ENCODE measurements at regions not wholly inside any gene's neighbourhood (a gene's known extent, or its start where the extent isn't known, plus 50 kb on each side); places are given as distances from the start of the nearest gene placed in this dataset.

DNA sequence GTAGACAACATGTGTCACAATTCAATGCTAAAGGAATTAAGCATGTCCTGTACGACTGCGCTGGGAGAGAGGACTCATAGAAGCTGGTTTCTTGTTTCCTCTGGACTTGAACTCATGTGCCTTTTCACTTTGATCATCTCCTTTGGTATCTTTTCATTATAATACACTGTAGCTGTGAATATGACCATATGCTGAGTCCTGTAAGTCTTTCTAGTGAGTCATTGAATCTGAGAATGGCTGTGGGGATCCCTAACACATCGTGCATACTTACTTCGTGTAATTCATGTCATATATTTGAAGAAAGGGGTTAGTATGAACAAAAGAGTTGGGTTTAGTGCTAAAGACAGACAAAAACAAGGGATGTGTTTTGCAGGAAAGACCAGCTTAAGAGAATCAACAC lies 148.1 kb upstream of the RUNX1 start:
- TF ChIP-seq, protein P1, sequence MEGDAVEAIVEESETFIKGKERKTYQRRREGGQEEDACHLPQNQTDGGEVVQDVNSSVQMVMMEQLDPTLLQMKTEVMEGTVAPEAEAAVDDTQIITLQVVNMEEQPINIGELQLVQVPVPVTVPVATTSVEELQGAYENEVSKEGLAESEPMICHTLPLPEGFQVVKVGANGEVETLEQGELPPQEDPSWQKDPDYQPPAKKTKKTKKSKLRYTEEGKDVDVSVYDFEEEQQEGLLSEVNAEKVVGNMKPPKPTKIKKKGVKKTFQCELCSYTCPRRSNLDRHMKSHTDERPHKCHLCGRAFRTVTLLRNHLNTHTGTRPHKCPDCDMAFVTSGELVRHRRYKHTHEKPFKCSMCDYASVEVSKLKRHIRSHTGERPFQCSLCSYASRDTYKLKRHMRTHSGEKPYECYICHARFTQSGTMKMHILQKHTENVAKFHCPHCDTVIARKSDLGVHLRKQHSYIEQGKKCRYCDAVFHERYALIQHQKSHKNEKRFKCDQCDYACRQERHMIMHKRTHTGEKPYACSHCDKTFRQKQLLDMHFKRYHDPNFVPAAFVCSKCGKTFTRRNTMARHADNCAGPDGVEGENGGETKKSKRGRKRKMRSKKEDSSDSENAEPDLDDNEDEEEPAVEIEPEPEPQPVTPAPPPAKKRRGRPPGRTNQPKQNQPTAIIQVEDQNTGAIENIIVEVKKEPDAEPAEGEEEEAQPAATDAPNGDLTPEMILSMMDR (IDR thresholded peaks at IDR 0.05; ENCODE audit: partially characterized antibody, unreplicated experiment), result no peak
- Mint-ChIP-seq H3K27me3 (ENCODE audit: unreplicated experiment) (no peaks in the 10 kb centered on the region), H3K36me3 (ENCODE audit: unreplicated experiment) (no peaks in the 10 kb centered on the region), H3K9me3 (ENCODE audit: unreplicated experiment) (no peaks in the 10 kb centered on the region), H3K4me3 (ENCODE audit: unreplicated experiment) (no peak overlapping the region), H3K4me1 (ENCODE audit: low read depth, unreplicated experiment) (no peaks in the 10 kb centered on the region), H3K27ac (ENCODE audit: unreplicated experiment) (no peak overlapping the region)
- no peak for DNase-seq

DNA sequence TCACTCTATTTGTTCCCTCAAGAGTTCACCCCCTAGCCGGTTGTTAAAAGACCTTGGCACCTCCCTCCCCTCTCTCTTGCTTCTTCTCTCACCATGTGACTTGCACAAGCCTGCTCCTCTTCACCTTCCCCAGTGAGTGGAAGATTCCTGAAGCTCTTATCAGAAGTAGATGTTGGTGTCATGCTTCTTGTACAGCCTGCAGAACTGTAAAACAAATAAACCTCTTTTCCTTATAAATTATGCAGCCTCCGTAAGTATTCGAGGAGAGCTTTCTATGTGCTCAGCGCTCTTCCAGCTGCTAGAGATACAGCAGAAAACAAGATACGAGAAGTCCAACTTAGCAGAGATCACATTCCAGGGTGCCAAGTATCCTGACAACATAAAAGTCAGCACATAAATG lies 147.0 kb upstream of the RUNX1 start:
- Mint-ChIP-seq H3K27me3 (ENCODE audit: unreplicated experiment) (no peaks in the 10 kb centered on the region), H3K4me3 (ENCODE audit: unreplicated experiment) (no peak overlapping the region), H3K4me1 (ENCODE audit: low read depth, unreplicated experiment) (no peaks in the 10 kb centered on the region), H3K36me3 (ENCODE audit: unreplicated experiment) (no peaks in the 10 kb centered on the region), H3K27ac (ENCODE audit: unreplicated experiment) (no peak overlapping the region), H3K9me3 (ENCODE audit: unreplicated experiment) (no peaks in the 10 kb centered on the region)
- no peak for DNase-seq
- TF ChIP-seq, protein P1 (IDR thresholded peaks at IDR 0.05; ENCODE audit: partially characterized antibody, unreplicated experiment), result no peak

DNA sequence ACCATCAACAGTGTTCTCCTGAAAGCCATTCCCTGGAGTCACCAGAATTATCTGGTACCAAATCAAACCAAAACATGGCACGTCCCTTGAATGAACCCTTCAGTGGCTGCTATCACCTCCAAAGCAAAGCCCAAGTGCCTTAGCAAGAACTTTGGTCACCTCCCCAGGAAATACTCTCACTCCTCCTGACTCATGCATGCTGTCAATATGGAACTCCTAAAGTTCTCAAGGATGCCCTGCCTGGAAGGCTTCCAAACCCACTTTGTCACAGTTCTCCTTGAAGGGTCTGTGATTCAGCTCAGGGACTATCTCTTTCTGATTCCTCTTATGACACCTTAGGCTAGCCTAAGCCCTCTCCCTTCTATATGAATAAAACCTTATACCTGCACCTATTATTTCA lies 146.1 kb upstream of the RUNX1 start:
- Mint-ChIP-seq H3K36me3 (ENCODE audit: unreplicated experiment) (no peaks in the 10 kb centered on the region), H3K4me3 (ENCODE audit: unreplicated experiment) (no peak overlapping the region), H3K27me3 (ENCODE audit: unreplicated experiment) (no peaks in the 10 kb centered on the region), H3K27ac (ENCODE audit: unreplicated experiment) (no peak overlapping the region), H3K9me3 (ENCODE audit: unreplicated experiment) (no peaks in the 10 kb centered on the region), H3K4me1 (ENCODE audit: low read depth, unreplicated experiment) (no peaks in the 10 kb centered on the region)
- TF ChIP-seq, protein P1 (IDR thresholded peaks at IDR 0.05; ENCODE audit: partially characterized antibody, unreplicated experiment), result no peak
- DNase-seq, result no peak

DNA sequence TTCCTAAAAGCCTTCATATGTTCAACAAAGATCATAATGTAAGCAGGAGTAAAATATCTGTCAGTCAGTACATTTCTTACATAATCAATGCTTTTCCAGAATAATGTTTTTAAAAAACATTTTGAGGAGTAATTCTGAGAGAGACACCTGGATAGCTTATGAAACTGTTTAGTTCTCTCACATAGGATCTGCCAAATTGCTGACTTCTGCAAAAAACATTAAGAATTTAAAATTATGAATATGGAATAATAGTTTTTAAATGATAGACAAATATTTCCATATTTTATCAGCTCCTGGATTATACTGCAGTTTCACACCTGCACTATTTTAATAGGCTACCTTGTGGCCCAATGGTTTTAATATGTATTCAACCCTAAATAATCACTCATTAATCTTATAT lies 142.7 kb upstream of the RUNX1 start:
- no peaks in the 10 kb centered on the region for H3K36me3 Mint-ChIP-seq (ENCODE audit: unreplicated experiment)
- TF ChIP-seq, protein P1 (IDR thresholded peaks at IDR 0.05; ENCODE audit: partially characterized antibody, unreplicated experiment), result no peak
- H3K27me3 Mint-ChIP-seq (ENCODE audit: unreplicated experiment), result no peaks in the 10 kb centered on the region
- H3K27ac Mint-ChIP-seq (ENCODE audit: unreplicated experiment), result no peak overlapping the region
- H3K9me3 Mint-ChIP-seq (ENCODE audit: unreplicated experiment), result no peaks in the 10 kb centered on the region
- H3K4me1 Mint-ChIP-seq (ENCODE audit: low read depth, unreplicated experiment), result peaks cover 4% of the 10 kb centered on the region
- DNase-seq, result no peak
- no peak overlapping the region for H3K4me3 Mint-ChIP-seq (ENCODE audit: unreplicated experiment)

DNA sequence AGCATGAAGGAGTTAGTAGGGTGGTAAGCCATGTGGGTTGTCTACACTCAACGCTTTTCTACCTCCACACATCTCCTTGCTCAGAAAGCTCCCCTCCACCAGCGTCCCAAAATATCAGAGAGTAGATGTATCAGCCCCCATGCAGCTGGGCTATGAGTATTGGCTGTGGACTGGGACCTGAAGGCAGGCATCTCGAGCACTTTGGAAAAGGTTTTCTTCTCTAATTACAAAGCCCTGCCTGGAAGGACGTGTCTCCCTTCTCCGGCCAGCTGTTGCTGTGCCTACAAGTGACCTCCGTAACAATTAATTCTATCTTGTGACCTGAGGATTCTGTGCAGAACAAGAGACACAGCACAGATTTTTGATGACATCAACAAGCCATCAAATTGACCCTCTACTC lies 142.0 kb upstream of the RUNX1 start:
- Mint-ChIP-seq H3K9me3 (ENCODE audit: unreplicated experiment) (no peaks in the 10 kb centered on the region), H3K36me3 (ENCODE audit: unreplicated experiment) (no peaks in the 10 kb centered on the region)
- no peak for DNase-seq

More for the DNA sequence above, 142.0 kb upstream of the RUNX1 start:
- Mint-ChIP-seq H3K4me1 (ENCODE audit: low read depth, unreplicated experiment) (peaks cover 4% of the 10 kb centered on the region), H3K27me3 (ENCODE audit: unreplicated experiment) (no peaks in the 10 kb centered on the region), H3K27ac (ENCODE audit: unreplicated experiment) (no peak overlapping the region), H3K4me3 (ENCODE audit: unreplicated experiment) (no peak overlapping the region)
- TF ChIP-seq, protein P1 (IDR thresholded peaks at IDR 0.05; ENCODE audit: partially characterized antibody, unreplicated experiment), result no peak
